Sigmoid colon (tissue), 4 donors: ENCODE measurements at regions not wholly inside any gene's neighbourhood (a gene's known extent, or its start where the extent isn't known, plus 50 kb on each side); places are given as distances from the start of the nearest gene placed in this dataset.

Experiments used
- CTCF ChIP-seq, 4 experiments: fragments of 450-650 bp in 3 of 4; fragments of 200-600 bp in 1 of 4; IDR thresholded peaks; one replicate each; pipeline ENCODE4 v1.5.1; 2016 to 2019; ENCODE audit warnings: antibody characterized with exemption in 4 of 4, mild to moderate bottlenecking in 3 of 4, moderate library complexity in 2 of 4
- POLR2AphosphoS5 ChIP-seq, 4 donors: sonication (generic); formaldehyde crosslinking; IDR thresholded peaks; one replicate each; pipeline ENCODE4 v1.6.1; 2017; ENCODE audit warnings: antibody characterized with exemption in 4 of 4

- TF ChIP-seq CTCF (IDR thresholded peaks at IDR 0.05) (no peak), POLR2AphosphoS5 (IDR thresholded peaks at IDR 0.05) (no peak)
Measured at GRCh38 chr11:23959462-23959861, 537.4 kb upstream of the LUZP2 start.
